ENCODE measurements at regions not wholly inside any gene's neighbourhood (a gene's known extent, or its start where the extent isn't known, plus 50 kb on each side); places are given as distances from the start of the nearest gene placed in this dataset.

GRCh38 chr22:48397531-48398180, 1430.0 kb downstream of the BRD1 start:
- Histone ChIP-seq H3K27ac (no peak overlapping the region), H3K9me3 (no peaks in the 10 kb centered on the region), H3K36me3 (no peaks in the 10 kb centered on the region), H3K4me3 (no peak overlapping the region), H3K4me1 (no peaks in the 10 kb centered on the region), H3K27me3 (peaks cover 0 to 12% (median 0%) of the 10 kb centered on the region in 3 donors)
- DNase-seq = no peak
- TF ChIP-seq, protein P1, sequence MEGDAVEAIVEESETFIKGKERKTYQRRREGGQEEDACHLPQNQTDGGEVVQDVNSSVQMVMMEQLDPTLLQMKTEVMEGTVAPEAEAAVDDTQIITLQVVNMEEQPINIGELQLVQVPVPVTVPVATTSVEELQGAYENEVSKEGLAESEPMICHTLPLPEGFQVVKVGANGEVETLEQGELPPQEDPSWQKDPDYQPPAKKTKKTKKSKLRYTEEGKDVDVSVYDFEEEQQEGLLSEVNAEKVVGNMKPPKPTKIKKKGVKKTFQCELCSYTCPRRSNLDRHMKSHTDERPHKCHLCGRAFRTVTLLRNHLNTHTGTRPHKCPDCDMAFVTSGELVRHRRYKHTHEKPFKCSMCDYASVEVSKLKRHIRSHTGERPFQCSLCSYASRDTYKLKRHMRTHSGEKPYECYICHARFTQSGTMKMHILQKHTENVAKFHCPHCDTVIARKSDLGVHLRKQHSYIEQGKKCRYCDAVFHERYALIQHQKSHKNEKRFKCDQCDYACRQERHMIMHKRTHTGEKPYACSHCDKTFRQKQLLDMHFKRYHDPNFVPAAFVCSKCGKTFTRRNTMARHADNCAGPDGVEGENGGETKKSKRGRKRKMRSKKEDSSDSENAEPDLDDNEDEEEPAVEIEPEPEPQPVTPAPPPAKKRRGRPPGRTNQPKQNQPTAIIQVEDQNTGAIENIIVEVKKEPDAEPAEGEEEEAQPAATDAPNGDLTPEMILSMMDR (IDR thresholded peaks at IDR 0.05) = no peak
- no peak for TF ChIP-seq POLR2A (IDR thresholded peaks at IDR 0.05)
- no peak for TF ChIP-seq EP300 (IDR thresholded peaks at IDR 0.05)
- no peak for TF ChIP-seq POLR2AphosphoS5 (IDR thresholded peaks at IDR 0.05)
- intact Hi-C loops (cut with DNase I) = no loop called here
- WGBS, 2 donors = 90% methylated on average over 16 of the region's 16 CpGs

DNA sequence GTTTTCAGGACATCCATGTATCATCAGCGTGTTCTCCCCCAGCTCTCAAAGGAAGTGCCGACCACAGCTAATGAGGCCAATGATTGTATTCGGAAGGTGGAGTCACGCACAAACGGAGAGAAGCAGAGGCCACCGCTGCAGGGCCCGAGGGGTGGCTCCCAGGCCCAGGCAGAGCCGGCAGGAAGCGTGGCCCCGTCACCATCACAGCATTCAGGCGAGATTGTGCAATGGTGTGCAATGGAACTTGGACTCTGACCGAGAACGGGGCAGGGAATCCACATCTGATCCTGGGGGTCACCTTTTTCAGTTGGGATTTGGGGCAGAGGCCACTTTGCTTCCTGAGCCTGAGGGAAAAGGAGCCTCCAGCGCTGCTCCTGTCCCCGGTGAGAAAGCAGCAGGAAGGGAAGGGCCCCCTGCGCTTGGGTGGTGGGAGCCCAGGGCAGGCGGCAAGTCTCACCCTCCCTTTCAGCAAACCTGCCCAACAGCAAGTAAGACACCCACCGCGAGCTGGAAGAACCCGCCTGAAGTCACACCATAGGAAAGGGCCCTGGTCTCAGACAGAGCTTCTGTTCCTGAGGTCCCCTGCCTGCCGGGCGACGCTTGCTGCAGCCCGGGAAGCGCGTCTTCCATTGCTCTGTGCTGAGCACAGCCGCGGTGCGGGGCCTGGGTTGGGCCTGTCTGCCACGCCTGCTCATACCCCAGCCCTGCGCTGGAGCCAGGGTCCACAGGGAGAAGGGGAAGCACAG, 1430.7 kb downstream of the BRD1 start:
- Histone ChIP-seq H3K9me3 (no peaks in the 10 kb centered on the region), H3K27me3 (peaks cover 0 to 12% (median 0%) of the 10 kb centered on the region in 3 donors), H3K27ac (no peak overlapping the region), H3K4me3 (no peak overlapping the region), H3K36me3 (no peaks in the 10 kb centered on the region), H3K4me1 (no peaks in the 10 kb centered on the region)
- TF ChIP-seq EP300 (IDR thresholded peaks at IDR 0.05) = no peak
- TF ChIP-seq, protein P1 (IDR thresholded peaks at IDR 0.05) = no peak
- no peak for TF ChIP-seq POLR2A (IDR thresholded peaks at IDR 0.05)
- no peak for TF ChIP-seq POLR2AphosphoS5 (IDR thresholded peaks at IDR 0.05)
- no peak for DNase-seq
- WGBS, 2 donors = 80 to 85% methylated on average over 31 of the region's 31 CpGs
- intact Hi-C loops (cut with DNase I) = no loop called here

- intact Hi-C loops (cut with DNase I) = no loop called here
- 85 to 88% methylated on average over 20 of the region's 20 CpGs for WGBS, 2 donors
- Histone ChIP-seq H3K9me3 (no peaks in the 10 kb centered on the region), H3K4me1 (no peaks in the 10 kb centered on the region), H3K4me3 (no peak overlapping the region), H3K27ac (no peak overlapping the region), H3K36me3 (no peaks in the 10 kb centered on the region), H3K27me3 (peaks cover 0 to 12% (median 0%) of the 10 kb centered on the region in 3 donors)
- TF ChIP-seq EP300 (IDR thresholded peaks at IDR 0.05) (no peak), POLR2AphosphoS5 (IDR thresholded peaks at IDR 0.05) (no peak), POLR2A (IDR thresholded peaks at IDR 0.05) (no peak)
- TF ChIP-seq, protein P1 (IDR thresholded peaks at IDR 0.05) = no peak
- DNase-seq = no peak
Measured at GRCh38 chr22:48396091-48396784, 1431.4 kb downstream of the BRD1 start.

DNA sequence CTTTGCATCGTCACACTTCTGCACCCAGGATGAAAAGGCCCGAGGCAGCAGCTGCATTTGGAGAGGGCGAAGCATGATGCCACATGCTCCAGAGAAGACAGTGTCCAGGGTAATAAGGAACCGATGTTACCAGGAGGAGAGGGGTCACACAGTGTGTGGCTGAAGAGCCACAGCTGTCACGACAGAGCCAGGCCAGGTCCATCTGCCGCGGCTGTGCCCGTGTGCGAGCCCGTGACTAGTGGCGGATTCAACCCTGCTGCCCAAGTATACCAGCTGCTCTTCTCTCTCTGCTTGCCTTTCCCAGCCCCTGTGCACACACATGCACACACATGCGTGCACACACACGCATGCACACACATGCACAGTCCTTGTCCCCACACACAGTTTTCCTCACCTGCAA, 1432.5 kb downstream of the BRD1 start:
- TF ChIP-seq EP300 (IDR thresholded peaks at IDR 0.05) (no peak), POLR2A (IDR thresholded peaks at IDR 0.05) (no peak), POLR2AphosphoS5 (IDR thresholded peaks at IDR 0.05) (no peak)
- TF ChIP-seq, protein P1 (IDR thresholded peaks at IDR 0.05) = no peak
- H3K9me3 ChIP-seq = no peaks in the 10 kb centered on the region
- H3K27ac ChIP-seq = no peak overlapping the region
- intact Hi-C loops (cut with DNase I) = no loop called here
- 87 to 88% methylated on average over 13 of the region's 13 CpGs for WGBS, 2 donors
- no peak overlapping the region for H3K4me3 ChIP-seq
- peaks cover 0 to 12% (median 0%) of the 10 kb centered on the region in 3 donors for H3K27me3 ChIP-seq
- no peak for DNase-seq
- H3K36me3 ChIP-seq = no peaks in the 10 kb centered on the region
- no peaks in the 10 kb centered on the region for H3K4me1 ChIP-seq
